Activated T-helper 2 cell treated with anti-CD3 and anti-CD28 coated beads, Interferon-gamma antibody, Interleukin-2, Interleukin-4, amounts not matched to agents 10 μg/mL and 5 μg/mL and 100 μg/mL, durations not matched to agents 14 hours and 24 hours and 36 hours (primary cell): ENCODE measurements at regions not wholly inside any gene's neighbourhood (a gene's known extent, or its start where the extent isn't known, plus 50 kb on each side); places are given as distances from the start of the nearest gene placed in this dataset.
"Not testable (repeated sequence)": the region's sequence is repeated elsewhere in the genome, so short reads cannot be mapped to it uniquely, and the experiment has no call there.

Experiments
- DNase-seq: peaks from one replicate; pipeline ENCODE4 v3.0.0; 2021; ENCODE audit warnings: low spot score
- H3K27ac Mint-ChIP-seq: one replicate; pipeline ENCODE4 v1.8.0; 2021; ENCODE audit warnings: mixed read lengths
- H3K27me3 Mint-ChIP-seq: one replicate; pipeline ENCODE4 v1.8.0; 2021; ENCODE audit warnings: low read depth, mixed read lengths
- H3K36me3 Mint-ChIP-seq: one replicate; pipeline ENCODE4 v1.8.0; 2021; ENCODE audit warnings: low read depth, mixed read lengths
- H3K4me1 Mint-ChIP-seq: one replicate; pipeline ENCODE4 v1.8.0; 2021; ENCODE audit warnings: low read depth, mixed read lengths
- H3K4me3 Mint-ChIP-seq: one replicate; pipeline ENCODE4 v1.8.0; 2021; ENCODE audit warnings: low read depth, mild to moderate bottlenecking, moderate library complexity, mixed read lengths
- H3K9me3 Mint-ChIP-seq: one replicate; pipeline ENCODE4 v1.8.0; 2021; ENCODE audit warnings: mixed read lengths
- intact Hi-C: fragments of 100-400 bp; cut with micrococcal nuclease; formaldehyde crosslinking; loops from one replicate; pipeline ENCODE4 v1.15.1; 2023

DNA sequence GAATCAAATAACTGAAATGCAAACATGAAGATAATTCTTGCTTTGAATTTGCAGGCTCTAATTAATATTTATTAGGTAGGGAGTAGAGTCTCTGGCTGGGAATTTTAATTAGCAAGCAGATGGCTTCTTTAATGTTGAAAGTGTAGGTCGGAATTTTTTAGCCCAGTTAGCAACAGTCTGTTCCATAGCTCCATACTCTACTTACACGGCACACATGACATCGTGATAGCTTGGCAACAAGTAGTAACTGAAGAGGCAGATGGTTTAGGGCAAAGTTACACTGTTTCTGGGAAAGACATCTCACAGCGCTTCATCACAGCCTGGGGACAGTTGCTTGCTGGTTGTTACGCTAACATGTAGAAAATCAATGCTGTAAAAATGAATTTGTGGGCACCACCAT, 710.7 kb downstream of the GALC start:
- H3K4me1 Mint-ChIP-seq, result no peaks in the 10 kb centered on the region
- H3K9me3 Mint-ChIP-seq, result peaks cover 28% of the 10 kb centered on the region
- H3K4me3 Mint-ChIP-seq, result no peak overlapping the region
- no peak overlapping the region for H3K27ac Mint-ChIP-seq
- no peak for DNase-seq
- H3K27me3 Mint-ChIP-seq, result no peaks in the 10 kb centered on the region
- no peaks in the 10 kb centered on the region for H3K36me3 Mint-ChIP-seq
- intact Hi-C loops, result no loop called here

DNA sequence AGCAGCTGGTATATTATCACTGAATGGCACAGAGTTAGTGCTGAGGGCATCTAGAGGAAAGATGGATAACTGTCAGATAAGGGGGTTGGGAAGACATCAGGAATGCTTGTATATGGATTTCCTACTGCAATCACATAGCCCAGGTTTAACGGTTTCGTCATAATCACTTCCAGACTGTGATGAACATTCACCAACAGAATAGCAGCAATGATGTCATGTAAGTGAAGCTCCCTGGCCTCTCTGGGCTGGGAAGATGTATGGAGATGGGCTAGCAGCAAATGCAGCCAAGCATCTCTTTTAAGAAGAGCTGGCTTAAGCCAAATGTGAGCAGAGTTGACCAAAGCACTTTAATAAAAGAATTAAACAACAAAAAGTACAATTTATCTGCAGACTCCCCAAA, 714.6 kb downstream of the GALC start:
- intact Hi-C loops, result no loop called here
- Mint-ChIP-seq H3K27me3 (no peaks in the 10 kb centered on the region), H3K36me3 (no peaks in the 10 kb centered on the region), H3K27ac (no peak overlapping the region), H3K4me1 (no peaks in the 10 kb centered on the region), H3K9me3 (peaks cover 32% of the 10 kb centered on the region), H3K4me3 (no peak overlapping the region)
- no peak for DNase-seq

DNA sequence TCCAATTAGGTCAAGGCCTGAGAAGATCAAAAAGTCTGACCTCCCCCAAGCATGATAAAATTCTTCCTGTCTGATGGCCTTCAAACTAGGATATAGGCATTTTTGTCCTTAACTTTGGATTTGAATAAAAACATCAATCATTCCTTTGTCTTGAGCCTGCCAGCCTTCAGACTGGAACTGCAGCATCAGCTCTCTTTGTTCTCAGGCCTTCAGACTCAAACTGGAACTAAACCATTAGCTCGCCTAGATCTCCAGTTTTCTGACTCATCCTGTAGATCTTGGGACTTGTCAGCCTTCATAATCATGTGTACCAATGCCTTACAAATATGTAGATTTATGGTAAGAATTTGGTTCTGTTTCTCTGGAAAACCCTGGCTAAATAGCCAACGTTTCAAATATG, 721.7 kb downstream of the GALC start:
- no peaks in the 10 kb centered on the region for H3K4me1 Mint-ChIP-seq
- H3K27ac Mint-ChIP-seq, result no peak overlapping the region
- DNase-seq, result no peak
- no peaks in the 10 kb centered on the region for H3K36me3 Mint-ChIP-seq
- H3K27me3 Mint-ChIP-seq, result no peaks in the 10 kb centered on the region
- H3K9me3 Mint-ChIP-seq, result peaks cover 43% of the 10 kb centered on the region
- H3K4me3 Mint-ChIP-seq, result no peak overlapping the region
- intact Hi-C loops, result no loop called here

DNA sequence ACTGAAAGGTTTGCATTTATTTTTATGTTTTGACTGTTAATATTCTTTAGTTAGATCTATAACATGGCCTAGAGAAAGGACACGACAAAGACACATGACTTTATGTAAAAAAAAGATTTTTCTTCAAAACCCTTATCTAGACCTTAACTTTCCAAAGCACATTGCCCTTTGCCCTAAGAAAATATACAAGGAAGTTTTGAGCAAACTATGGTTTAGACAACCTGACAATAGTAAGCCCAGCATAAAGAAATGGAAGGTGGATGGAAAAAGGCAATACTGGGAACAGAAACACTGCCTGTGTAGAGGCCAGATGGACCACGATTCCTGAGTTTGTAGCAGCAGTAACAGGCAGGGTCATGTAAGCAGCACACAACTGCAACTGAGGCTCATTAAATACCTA, 724.0 kb downstream of the GALC start:
- Mint-ChIP-seq H3K4me3 (no peak overlapping the region), H3K9me3 (peaks cover 49% of the 10 kb centered on the region), H3K27ac (no peak overlapping the region), H3K4me1 (no peaks in the 10 kb centered on the region), H3K36me3 (no peaks in the 10 kb centered on the region), H3K27me3 (no peaks in the 10 kb centered on the region)
- no peak for DNase-seq
- intact Hi-C loops, result no loop called here

DNA sequence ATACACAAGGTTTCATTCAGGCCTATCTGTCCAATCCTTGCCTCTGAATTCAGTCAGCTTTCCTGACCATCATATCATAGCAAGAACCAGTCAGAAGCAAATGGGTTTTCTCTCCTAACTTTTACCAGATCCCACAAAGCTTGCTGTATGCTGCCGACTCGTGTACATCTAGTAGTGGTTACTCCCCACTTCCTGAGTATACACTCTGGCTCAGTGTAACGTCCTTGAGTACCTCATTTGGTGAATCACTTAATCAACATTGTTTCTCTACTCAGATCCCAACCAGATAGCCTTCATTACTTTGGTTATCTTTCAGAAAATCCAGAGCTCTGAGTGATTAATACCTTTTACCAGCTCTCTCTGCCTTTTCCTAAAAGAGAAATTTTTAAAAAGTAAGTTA, 728.2 kb downstream of the GALC start:
- Mint-ChIP-seq H3K9me3 (peaks cover 27% of the 10 kb centered on the region), H3K4me1 (no peaks in the 10 kb centered on the region), H3K27me3 (no peaks in the 10 kb centered on the region), H3K36me3 (no peaks in the 10 kb centered on the region), H3K4me3 (no peak overlapping the region), H3K27ac (no peak overlapping the region)
- no peak for DNase-seq
- intact Hi-C loops, result no loop called here

DNA sequence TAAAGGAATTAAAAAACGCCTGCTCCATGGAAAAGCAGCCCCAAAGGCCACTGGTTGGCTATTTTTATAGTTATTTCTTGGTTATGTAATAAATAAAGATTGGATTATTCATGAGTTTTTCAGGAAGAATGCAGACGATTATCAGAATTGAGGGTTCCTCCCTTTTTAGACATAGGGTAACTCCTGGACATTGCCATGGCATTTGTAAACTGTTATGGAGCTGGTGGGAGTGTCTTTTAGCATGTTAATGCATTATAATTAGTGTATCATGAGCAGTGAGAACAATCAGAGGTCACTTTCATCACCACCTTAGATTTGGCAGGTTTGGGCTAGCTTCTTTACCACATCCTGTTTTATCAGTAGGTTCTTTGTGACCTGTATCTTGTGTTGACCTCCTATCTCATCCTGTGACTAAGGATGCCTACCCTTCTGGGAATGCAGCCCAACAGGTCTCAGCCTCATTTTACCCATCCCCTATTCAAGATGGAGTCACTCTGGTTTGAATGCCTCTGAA, 728.7 kb downstream of the GALC start:
- Mint-ChIP-seq H3K27me3 (no peaks in the 10 kb centered on the region), H3K27ac (no peak overlapping the region), H3K4me1 (no peaks in the 10 kb centered on the region), H3K9me3 (peaks cover 27% of the 10 kb centered on the region), H3K4me3 (no peak overlapping the region), H3K36me3 (no peaks in the 10 kb centered on the region)
- no peak for DNase-seq
- intact Hi-C loops, result no loop called here

DNA sequence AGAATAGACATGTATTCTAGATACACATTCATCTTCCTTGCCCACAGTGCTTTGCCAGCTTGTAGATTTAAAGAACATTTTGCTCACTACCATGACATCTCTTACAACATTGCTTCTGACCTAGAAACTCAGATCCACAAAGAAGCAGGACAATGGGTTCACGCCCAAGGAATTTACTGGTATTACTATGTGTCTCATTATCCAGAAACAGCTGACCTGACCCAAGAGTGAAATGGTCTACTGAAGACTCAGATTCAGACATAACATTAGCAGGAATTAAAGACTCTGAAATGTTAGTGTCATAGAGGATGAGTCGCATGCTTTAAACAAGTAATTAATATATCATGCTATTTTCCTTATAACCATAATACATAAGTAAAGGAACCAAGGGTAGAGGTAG, 731.4 kb downstream of the GALC start:
- intact Hi-C loops, result no loop called here
- H3K27me3 Mint-ChIP-seq, result no peaks in the 10 kb centered on the region
- H3K9me3 Mint-ChIP-seq, result peaks cover 42% of the 10 kb centered on the region
- no peaks in the 10 kb centered on the region for H3K36me3 Mint-ChIP-seq
- no peak overlapping the region for H3K4me3 Mint-ChIP-seq
- no peak for DNase-seq
- H3K4me1 Mint-ChIP-seq, result no peaks in the 10 kb centered on the region
- H3K27ac Mint-ChIP-seq, result no peak overlapping the region

DNA sequence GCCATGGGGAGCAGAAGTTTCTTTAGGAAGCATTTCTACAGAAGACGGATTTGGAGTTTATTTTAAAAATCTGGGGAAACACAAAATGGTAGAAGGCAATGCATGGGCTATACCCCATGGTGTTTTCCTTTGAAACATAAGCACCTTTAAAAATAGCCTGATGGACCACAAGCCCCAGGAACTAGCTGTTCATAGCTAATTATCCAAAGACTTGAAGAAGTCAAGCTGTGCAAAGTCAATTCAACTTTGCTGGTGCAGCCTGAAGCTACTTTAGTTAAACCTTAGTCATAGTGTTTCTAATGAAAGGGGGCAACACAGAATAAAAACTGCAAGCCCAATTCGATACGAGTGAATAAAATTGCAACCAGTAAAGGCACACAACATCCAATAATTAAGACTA, 732.5 kb downstream of the GALC start:
- Mint-ChIP-seq H3K27me3 (no peaks in the 10 kb centered on the region), H3K27ac (no peak overlapping the region), H3K4me1 (no peaks in the 10 kb centered on the region), H3K9me3 (peaks cover 39% of the 10 kb centered on the region), H3K4me3 (no peak overlapping the region), H3K36me3 (no peaks in the 10 kb centered on the region)
- DNase-seq, result no peak
- intact Hi-C loops, result no loop called here

DNA sequence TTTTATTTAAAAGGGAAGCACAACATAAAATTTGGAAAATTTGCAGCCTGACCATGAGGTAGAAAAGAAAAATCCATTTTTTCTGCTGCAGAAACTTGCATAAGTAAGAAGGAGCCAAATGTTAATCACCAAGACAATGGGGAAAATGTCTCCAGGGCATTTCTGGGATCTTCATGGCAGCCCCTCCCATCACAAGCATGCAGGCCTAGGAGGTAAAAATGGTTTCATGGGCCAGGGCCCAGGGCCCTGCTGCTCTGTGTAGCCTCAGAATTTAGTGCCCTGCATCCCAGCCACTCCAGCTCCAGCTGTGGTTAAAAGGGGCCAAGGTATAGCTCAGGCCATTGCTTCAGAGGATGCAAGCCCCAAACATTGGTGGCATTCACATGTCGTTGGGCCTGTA, 735.6 kb downstream of the GALC start:
- no peaks in the 10 kb centered on the region for H3K4me1 Mint-ChIP-seq
- no peak overlapping the region for H3K27ac Mint-ChIP-seq
- H3K36me3 Mint-ChIP-seq, result no peaks in the 10 kb centered on the region
- peaks cover 28% of the 10 kb centered on the region for H3K9me3 Mint-ChIP-seq
- no peaks in the 10 kb centered on the region for H3K27me3 Mint-ChIP-seq
- DNase-seq, result no peak
- H3K4me3 Mint-ChIP-seq, result no peak overlapping the region
- intact Hi-C loops, result no loop called here

DNA sequence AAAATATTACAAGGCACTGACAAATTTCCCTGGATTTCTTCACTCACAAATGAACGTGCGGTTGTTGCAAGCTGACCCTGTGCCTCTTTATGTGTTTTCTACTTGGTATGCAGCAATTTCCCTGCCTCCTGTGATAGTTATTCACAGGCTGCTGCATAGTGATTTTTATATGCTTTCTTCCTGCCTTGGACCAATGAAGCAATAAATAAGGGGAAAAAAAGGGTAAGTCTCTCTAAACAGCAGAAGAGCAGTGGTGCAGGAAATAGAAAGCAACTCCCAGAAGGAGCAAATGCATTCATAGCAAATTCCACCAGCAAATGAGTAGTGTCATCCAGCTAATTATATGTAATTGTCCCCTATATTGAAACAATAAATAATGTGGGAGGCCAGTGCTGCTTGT, 737.9 kb downstream of the GALC start:
- no peaks in the 10 kb centered on the region for H3K27me3 Mint-ChIP-seq
- H3K36me3 Mint-ChIP-seq, result no peaks in the 10 kb centered on the region
- H3K9me3 Mint-ChIP-seq, result peaks cover 25% of the 10 kb centered on the region
- H3K4me1 Mint-ChIP-seq, result no peaks in the 10 kb centered on the region
- H3K27ac Mint-ChIP-seq, result no peak overlapping the region
- intact Hi-C loops, result no loop called here
- H3K4me3 Mint-ChIP-seq, result no peak overlapping the region
- no peak for DNase-seq

DNA sequence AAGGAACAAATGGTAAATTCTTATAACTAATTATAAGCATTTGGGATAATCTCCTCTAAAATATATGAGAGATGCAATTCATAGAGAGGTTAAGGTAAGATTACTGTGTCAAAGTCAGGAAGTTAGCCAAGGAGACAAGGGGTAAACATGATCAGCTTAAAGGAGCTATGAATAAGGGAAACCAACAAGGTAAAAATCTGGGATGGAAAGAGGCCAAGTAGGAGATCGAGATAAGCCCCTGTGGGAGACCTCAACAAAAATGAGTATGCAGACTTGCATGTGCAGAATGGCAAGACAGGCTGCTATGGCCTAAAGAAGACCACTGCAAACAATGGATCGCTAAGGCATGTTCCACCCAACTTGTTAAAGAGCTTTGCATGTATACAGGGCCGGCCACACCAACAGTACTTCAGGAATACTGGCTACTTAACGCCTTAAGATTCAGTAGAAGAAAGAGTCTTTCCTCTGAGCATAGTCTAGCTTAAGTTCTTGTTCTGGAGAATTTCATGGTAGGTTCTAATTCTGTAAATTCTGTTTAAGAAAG, 738.6 kb downstream of the GALC start:
- H3K4me3 Mint-ChIP-seq, result no peak overlapping the region
- no peaks in the 10 kb centered on the region for H3K4me1 Mint-ChIP-seq
- peaks cover 19% of the 10 kb centered on the region for H3K9me3 Mint-ChIP-seq
- H3K27ac Mint-ChIP-seq, result no peak overlapping the region
- H3K27me3 Mint-ChIP-seq, result no peaks in the 10 kb centered on the region
- H3K36me3 Mint-ChIP-seq, result no peaks in the 10 kb centered on the region
- intact Hi-C loops, result no loop called here
- DNase-seq, result no peak

DNA sequence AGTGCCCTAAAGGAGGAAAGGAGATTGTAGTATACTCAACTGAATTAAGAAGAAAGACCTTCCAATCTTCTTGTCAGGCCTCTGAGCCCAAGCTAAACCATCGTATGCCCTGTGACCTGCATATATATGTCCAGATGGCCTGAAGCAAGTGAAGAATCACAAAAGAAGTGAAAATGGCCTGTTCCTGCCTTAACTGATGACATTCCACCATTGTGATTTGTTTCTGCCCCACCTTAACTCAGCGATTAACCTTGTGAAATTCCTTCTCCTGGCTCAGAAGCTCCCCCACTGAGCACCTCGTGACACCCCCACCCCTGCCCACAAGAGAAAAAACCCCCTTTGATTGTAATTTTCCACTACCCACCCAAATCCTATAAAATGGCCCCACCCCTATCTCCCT, 739.2 kb downstream of the GALC start:
- DNase-seq, intact Hi-C loops, H3K4me3 Mint-ChIP-seq, H3K27me3 Mint-ChIP-seq, H3K27ac Mint-ChIP-seq, H3K4me1 Mint-ChIP-seq, H3K36me3 Mint-ChIP-seq: not testable (repeated sequence)
- H3K9me3 Mint-ChIP-seq, result peaks cover 16% of the 10 kb centered on the region

DNA sequence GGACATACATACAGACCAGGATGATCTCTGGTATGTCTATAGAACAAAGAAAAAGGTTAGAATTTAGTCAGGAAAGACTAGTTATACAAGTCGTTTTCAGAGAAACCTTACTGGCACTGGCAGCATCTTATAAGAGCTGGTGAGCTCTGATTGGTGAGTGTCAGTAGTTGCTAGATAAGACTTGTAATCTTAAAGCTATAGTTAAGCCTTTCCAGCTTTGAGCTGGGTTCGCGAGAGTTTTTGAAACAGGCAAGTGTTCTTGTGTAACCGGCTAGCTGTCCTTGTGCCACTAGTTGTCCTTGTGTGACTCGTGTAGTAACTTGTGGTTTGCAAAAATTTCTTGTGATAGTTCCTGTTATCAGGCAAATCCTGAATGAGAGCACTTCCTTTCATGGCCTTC, 740.9 kb downstream of the GALC start:
- Mint-ChIP-seq H3K27me3 (no peaks in the 10 kb centered on the region), H3K4me3 (no peak overlapping the region), H3K9me3 (peaks cover 15% of the 10 kb centered on the region), H3K4me1 (no peaks in the 10 kb centered on the region), H3K36me3 (no peaks in the 10 kb centered on the region), H3K27ac (no peak overlapping the region)
- intact Hi-C loops, result no loop called here
- no peak for DNase-seq

DNA sequence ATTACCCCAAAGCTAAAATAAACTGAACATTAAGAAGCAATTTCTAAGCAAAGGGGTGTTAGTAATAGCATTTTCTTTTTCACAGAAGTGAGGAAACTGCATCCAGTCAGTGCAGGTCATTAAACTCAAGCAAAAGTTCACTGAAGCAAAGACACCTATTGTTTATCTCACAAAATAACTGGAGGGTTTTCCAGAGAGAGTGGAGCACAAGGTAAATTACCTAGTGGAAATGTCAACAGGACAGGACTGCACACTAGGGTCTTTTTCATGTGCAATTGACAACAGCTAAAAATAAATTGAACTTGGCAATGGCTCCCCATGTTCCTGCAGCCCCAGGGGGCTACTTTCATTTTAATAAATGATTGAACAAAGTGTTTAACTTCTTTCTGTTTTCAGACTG, 742.0 kb downstream of the GALC start:
- Mint-ChIP-seq H3K4me1 (no peaks in the 10 kb centered on the region), H3K4me3 (no peak overlapping the region), H3K27me3 (no peaks in the 10 kb centered on the region), H3K36me3 (no peaks in the 10 kb centered on the region), H3K9me3 (peaks cover 19% of the 10 kb centered on the region), H3K27ac (no peak overlapping the region)
- intact Hi-C loops, result no loop called here
- DNase-seq, result no peak
